Loucy (cell line): ENCODE measurements at regions not wholly inside any gene's neighbourhood (a gene's known extent, or its start where the extent isn't known, plus 50 kb on each side); places are given as distances from the start of the nearest gene placed in this dataset.

ENCODE experiments used
- H2AFZ ChIP-seq: fragments of 200-600 bp; sonication (generic); 2 replicates; pipeline ENCODE4 v1.6.0; 2016; ENCODE audit warnings: antibody characterized with exemption, mild to moderate bottlenecking, low read length, moderate library complexity
- H3F3A ChIP-seq: fragments of 200-600 bp; 2 replicates; pipeline ENCODE4 v1.6.0; 2016; ENCODE audit warnings: antibody characterized with exemption, low read depth, mild to moderate bottlenecking
- H3K27me3 ChIP-seq: fragments of 200-600 bp; sonication (generic); 2 replicates; pipeline ENCODE4 v1.6.1; 2014; ENCODE audit warnings: low read length, mild to moderate bottlenecking; ENCODE audit not compliant: insufficient read depth, poor library complexity, severe bottlenecking
- H3K36me3 ChIP-seq: fragments of 200-600 bp; sonication (generic); 2 replicates; pipeline ENCODE4 v1.6.1; 2016; ENCODE audit warnings: low read length; ENCODE audit not compliant: insufficient read depth
- H3K4me1 ChIP-seq: fragments of 200-600 bp; sonication (generic); 2 replicates; pipeline ENCODE4 v1.5.1; 2014; ENCODE audit warnings: low read length, mild to moderate bottlenecking; ENCODE audit not compliant: insufficient read depth, poor library complexity, severe bottlenecking
- H3K4me2 ChIP-seq: fragments of 200-600 bp; sonication (generic); 2 replicates; pipeline ENCODE4 v1.6.0; 2014; ENCODE audit warnings: antibody characterized with exemption, low read length, low read depth, mild to moderate bottlenecking; ENCODE audit not compliant: poor library complexity, severe bottlenecking
- H3K4me3 ChIP-seq: fragments of 200-600 bp; sonication (generic); 2 replicates; pipeline ENCODE4 v1.5.1; 2014; ENCODE audit warnings: low read length, mild to moderate bottlenecking, mixed read lengths; ENCODE audit not compliant: poor library complexity, severe bottlenecking
- H3K79me2 ChIP-seq: fragments of 200-600 bp; sonication (generic); 2 replicates; pipeline ENCODE4 v1.6.1; 2014; ENCODE audit warnings: low read length; ENCODE audit not compliant: insufficient read depth
- H3K9ac ChIP-seq: fragments of 200-600 bp; sonication (generic); 2 replicates; pipeline ENCODE4 v1.6.0; 2014; ENCODE audit warnings: mild to moderate bottlenecking, low read depth, low read length, moderate library complexity; ENCODE audit not compliant: poor library complexity, severe bottlenecking
- H3K9me2 ChIP-seq: fragments of 200-600 bp; sonication (generic); replicated peaks from 2 replicates; pipeline ENCODE4 v1.6.1; 2016; ENCODE audit warnings: low read depth, low read length, mixed read lengths
- H3K9me3 ChIP-seq: fragments of 200-600 bp; sonication (generic); 2 replicates; pipeline ENCODE4 v1.6.1; 2014; ENCODE audit warnings: mild to moderate bottlenecking, antibody characterized with exemption, low read length, low read depth; ENCODE audit not compliant: insufficient read depth
- H4K20me1 ChIP-seq: fragments of 200-600 bp; sonication (generic); 2 replicates; pipeline ENCODE4 v1.6.0; 2014; ENCODE audit warnings: antibody characterized with exemption, low read length, mild to moderate bottlenecking; ENCODE audit not compliant: insufficient read depth, poor library complexity, severe bottlenecking
- CTCF ChIP-seq: fragments of 200-600 bp; sonication (generic); conservative IDR thresholded peaks from 2 replicates; pipeline ENCODE4 v1.5.1; 2014; ENCODE audit warnings: mild to moderate bottlenecking, antibody characterized with exemption, low read length
- EZH2phosphoT487 ChIP-seq: fragments of 200-600 bp; IDR thresholded peaks from 2 replicates; pipeline ENCODE4 v1.6.1; 2018; ENCODE audit warnings: antibody characterized with exemption, mild to moderate bottlenecking, moderate library complexity, borderline replicate concordance

- H3K27me3 ChIP-seq: no peaks in the 10 kb centered on the region
- H3K4me1 ChIP-seq: no peaks in the 10 kb centered on the region
- no peaks in the 10 kb centered on the region for H3K36me3 ChIP-seq
- no peaks in the 10 kb centered on the region for H4K20me1 ChIP-seq
- TF ChIP-seq EZH2phosphoT487 (no peak), CTCF (no peak)
- H3K9me2 ChIP-seq: no peaks in the 10 kb centered on the region
- H3K9ac ChIP-seq: no peak overlapping the region
- H3F3A ChIP-seq: no peaks in the 10 kb centered on the region
- no peak overlapping the region for H3K4me2 ChIP-seq
- no peak overlapping the region for H2AFZ ChIP-seq
- H3K9me3 ChIP-seq: no peaks in the 10 kb centered on the region
- H3K4me3 ChIP-seq: no peak overlapping the region
- H3K79me2 ChIP-seq: no peaks in the 10 kb centered on the region
These were observed 61.5 kb upstream of the DMAC1 start for GRCh38 chr9:7861086-7861485.

GRCh38 chr9:7860335-7860709 lies 60.7 kb upstream of the DMAC1 start:
- no peaks in the 10 kb centered on the region for H3K36me3 ChIP-seq
- TF ChIP-seq EZH2phosphoT487 (no peak), CTCF (no peak)

GRCh38 chr9:7859701-7860334 lies 60.2 kb upstream of the DMAC1 start:
- TF ChIP-seq CTCF (no peak), EZH2phosphoT487 (no peak)
- Histone ChIP-seq H3K4me3 (no peak overlapping the region), H3K36me3 (no peaks in the 10 kb centered on the region), H3K79me2 (no peaks in the 10 kb centered on the region), H4K20me1 (no peaks in the 10 kb centered on the region), H3K4me1 (no peaks in the 10 kb centered on the region), H3K9me2 (no peaks in the 10 kb centered on the region), H3K27me3 (no peaks in the 10 kb centered on the region), H2AFZ (no peak overlapping the region), H3K4me2 (no peak overlapping the region), H3K9me3 (no peaks in the 10 kb centered on the region), H3K9ac (no peak overlapping the region), H3F3A (no peaks in the 10 kb centered on the region)

More at GRCh38 chr9:7860335-7860709, 60.7 kb upstream of the DMAC1 start:
- no peaks in the 10 kb centered on the region for H3K4me1 ChIP-seq
- no peak overlapping the region for H3K4me2 ChIP-seq
- H3K27me3 ChIP-seq: no peaks in the 10 kb centered on the region
- H3K4me3 ChIP-seq: no peak overlapping the region
- no peaks in the 10 kb centered on the region for H3F3A ChIP-seq
- no peak overlapping the region for H2AFZ ChIP-seq
- H3K9me3 ChIP-seq: no peaks in the 10 kb centered on the region
- H3K9ac ChIP-seq: no peak overlapping the region
- H4K20me1 ChIP-seq: no peaks in the 10 kb centered on the region
- H3K9me2 ChIP-seq: no peaks in the 10 kb centered on the region
- H3K79me2 ChIP-seq: no peaks in the 10 kb centered on the region
